Stimulated activated CD8-positive, alpha-beta memory T cell treated with anti-CD3 and anti-CD28 coated beads, Interleukin-7, amount 100 ng/mL, for 1 hour (primary cell): ENCODE measurements at regions not wholly inside any gene's neighbourhood (a gene's known extent, or its start where the extent isn't known, plus 50 kb on each side); places are given as distances from the start of the nearest gene placed in this dataset.
"Not testable (repeated sequence)": the region's sequence is repeated elsewhere in the genome, so short reads cannot be mapped to it uniquely, and the experiment has no call there.

Experiments used
- DNase-seq, 2 donors: peaks; one replicate each; pipeline ENCODE4 v3.0.0-alpha.2; 2020; ENCODE audit warnings: low read depth in 2 of 2

DNA sequence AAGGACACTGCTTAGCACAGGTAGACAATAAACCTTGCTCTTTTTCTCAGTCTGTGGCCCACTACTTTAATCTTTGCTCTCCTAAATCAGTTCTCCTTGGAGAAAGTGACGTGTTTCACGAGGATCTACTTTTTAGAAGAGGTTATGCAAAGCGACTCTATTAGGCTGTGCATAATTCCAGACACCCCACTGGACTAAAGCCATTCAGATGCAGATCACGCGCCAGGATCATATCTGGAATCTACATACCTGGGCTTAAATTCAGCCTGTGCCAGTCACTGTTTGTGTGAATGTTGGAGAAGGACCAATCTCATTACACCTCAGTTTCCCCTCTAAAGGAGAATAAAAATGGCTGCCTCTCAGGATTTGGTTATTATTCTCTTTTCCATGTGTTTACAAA is 413.0 kb upstream of the MYT1L start:
- DNase-seq, result no peak

DNA sequence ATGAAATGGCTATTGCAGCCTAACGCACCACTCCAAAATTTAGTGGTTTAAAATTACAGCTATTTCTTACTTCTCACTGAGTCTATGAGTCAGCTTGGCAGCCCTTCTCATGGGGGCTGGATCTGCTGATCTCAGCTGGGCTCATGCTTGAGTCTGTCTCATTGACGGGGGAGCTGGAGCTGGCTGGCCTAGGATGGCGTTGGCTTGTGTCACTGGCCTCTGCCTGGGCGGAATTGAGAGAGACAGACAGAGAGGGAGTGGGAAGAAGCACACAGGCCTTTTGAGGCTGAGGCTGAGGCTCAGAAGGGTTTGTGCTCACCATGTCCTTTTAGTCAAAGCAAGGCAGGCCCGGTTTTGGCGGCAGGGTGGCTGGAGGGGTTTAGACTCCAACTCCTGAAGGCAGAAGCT is 412.1 kb upstream of the MYT1L start:
- no peak for DNase-seq

DNA sequence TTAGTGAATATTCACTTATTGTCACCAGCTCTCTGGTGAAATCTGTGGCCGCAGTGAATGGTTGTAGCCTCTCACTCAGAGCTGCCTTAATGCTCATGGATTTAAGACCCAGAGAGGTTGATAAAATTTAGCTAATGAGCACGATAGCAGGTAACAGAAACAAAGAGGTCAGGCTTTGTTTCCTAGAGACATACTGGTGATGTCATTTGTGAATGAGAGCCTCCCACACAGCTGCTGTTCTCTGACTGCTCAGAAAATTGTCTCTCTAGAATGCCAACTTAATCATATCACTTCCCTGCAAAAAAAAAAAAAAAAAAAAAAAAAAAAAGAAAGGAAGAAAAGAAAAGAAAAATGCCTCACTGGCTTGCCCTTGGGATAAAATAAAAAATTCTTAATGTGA is 411.7 kb upstream of the MYT1L start:
- no peak for DNase-seq

DNA sequence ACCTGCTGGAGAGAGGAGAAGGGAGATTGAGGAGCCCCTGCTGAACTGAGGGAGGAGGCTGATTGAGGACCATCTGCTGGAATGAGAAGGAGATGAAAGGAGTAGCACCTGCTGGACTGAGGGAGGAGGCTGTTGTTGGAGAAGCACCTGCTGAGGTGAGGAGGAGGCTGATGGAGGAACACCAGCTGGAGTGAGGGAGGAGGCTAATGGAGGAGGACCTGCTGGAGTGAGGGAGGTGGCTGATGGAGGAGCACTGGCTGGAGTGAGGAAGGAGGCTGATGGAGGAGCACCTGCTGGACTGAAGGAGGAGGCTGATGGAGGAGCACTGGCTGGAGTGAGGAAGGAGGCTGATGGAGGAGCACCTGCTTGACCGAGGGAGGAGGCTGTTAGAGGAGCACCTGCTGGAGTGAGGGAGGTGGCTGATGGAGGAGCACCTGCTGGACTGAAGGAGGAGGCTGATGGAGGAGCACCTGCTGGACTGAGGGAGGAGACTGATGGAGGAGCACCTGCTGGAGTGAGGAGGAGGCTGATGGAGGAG is 409.2 kb upstream of the MYT1L start:
- DNase-seq, result no peak

DNA sequence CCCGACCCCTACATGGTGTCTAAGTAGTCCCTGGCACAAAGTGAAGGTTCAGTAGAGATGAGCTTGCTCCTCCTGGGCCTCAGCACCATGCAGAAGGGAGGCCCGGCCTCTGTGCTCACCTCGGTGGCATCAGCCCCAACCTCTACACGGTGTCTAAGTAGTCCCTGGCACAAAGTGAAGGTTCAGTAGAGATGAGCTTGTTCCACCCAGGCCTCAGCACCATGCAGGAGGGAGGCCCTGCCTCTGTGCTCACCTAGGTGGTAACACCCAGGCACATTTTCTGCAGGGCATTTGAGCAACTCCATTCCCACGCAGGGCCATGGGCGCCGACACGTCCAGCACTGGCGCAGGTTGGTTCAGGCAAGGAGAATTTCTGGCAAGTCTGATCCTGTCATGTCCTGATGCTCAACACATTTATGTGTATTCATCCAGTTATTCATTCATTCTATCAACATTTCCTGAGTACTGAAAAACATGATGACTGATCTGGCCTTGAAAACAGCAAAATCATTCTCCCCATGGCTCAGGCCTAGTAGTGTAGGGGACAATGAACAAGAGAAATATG is 408.2 kb upstream of the MYT1L start:
- no peak for DNase-seq

DNA sequence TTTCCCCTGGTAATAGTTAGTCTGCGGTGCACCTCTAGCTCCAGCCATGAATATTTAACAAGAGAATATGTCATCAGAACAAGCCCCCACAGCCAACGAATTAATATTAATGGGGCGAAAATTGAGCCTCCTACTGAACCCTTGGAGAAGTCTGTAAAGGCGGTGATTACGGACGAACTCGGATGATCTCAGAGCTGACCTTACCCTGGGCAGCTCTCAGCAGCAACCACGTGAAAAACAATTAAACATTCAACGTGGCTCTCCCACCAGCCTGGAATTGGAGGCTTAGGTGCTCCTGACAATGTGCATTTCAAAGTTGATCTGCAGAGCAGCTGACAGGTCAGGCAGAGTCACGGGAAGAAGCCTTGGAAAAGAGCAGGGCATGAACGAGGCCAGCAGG is 407.6 kb upstream of the MYT1L start:
- no peak for DNase-seq

DNA sequence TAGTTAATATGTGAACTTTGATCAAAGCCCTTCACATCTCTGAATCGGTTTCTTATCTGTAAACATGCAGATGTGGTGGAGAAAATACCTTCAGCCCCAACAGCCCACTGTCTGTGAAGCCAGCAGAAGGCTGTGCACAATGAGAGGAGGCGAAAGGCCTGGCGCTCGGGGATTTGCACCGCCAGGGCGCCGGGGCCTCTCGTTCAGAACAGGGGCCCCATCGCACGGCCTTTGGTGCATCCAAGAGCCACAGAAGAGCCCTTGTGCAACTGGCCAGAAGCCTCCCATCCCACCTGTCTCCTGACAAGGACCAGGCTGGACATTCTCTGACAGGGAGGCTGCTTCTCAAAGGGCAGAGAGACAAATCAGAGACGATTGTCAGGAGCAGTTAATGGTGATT is 407.2 kb upstream of the MYT1L start:
- DNase-seq, result no peak

DNA sequence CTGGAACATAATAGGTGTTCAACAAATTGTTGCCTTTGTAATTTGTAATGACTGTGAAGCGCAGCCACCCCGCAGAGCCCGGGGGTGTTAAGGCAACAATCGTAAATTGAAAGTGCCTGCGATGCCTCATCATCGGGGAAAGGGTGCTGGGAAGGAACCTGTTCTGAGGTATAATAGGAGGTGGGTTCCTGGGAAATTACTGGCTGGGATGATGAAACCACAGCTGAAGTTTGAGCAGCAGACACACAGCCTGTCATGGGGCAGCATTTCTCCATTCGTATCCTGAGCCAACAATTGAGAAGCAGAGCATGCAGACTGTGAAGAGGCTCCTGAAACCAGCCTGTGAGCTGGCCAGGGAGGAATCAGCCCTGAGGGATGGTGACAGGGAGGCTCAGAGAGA is 404.0 kb upstream of the MYT1L start:
- no peak for DNase-seq

DNA sequence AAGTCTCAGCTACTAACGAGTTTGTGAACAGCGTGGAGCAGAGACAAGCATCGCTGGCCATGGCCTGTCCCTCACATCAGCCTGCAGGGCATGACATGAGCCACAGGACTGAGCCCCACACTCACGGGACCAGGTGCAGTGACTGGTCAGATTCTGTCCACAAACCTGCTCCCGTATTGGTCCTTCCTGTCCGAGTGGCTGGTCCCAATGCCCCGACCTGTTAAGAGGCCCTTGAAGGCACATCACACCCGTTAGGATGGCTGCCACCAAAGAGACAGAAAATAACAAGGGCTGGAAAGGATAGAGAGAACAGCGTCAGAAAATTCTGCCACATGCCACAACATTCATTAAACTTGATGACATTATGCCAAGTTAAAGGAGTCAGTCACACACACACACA is 403.2 kb upstream of the MYT1L start:
- no peak for DNase-seq

DNA sequence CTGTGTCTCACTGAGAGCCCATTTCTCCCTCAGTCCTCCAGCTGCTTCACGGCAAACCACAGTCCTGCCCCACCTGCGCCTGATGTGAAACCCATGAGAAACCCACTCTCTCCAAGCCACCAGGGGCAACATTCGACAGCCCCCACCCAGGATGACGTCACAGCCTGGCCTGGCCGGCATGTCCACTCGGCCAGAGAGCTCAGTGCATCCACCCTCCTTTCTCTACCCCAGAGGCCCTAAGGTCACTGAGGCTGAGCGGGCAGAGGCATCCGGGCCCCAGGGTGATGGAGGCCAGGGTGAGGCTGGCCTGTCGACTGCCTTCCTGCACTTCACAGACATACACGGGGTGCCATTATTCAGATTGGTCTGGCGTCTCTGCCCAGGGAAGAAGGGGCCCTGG is 402.7 kb upstream of the MYT1L start:
- DNase-seq, result no peak

DNA sequence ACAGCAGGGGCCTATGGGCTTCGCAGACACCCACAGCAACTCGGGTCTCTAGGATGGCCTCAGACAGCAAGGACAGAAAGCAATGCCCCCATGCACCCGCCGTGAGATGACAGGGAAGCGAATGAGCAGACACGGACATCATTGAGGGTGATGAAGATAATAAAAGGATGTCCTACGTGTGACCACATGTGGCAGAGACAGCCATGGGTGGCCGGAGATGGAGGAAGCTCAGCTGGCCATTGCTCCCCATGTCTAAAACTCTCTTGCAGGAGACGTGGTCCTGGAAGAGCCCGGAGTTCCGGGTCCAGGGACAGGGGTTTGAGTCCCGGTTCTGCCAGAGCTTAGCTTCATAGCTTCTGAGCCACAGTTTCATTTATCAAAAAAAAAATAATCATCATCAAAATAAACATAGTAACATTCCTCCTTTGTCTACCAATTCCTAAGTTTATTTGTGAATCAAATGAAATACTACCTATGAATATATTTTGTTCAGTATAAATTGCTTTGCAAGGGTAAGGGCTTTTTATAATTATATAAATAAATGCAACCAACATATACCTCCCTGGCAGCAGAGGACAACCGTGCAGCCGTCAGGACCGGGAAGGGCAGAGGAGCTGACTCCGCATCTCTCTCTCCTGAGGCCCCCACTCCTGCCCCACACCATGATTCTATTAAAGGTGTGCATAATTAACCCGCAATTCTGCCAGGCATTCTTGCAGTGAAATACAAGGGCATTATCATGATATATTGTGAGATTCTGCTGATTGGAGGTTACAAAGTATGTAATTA is 401.4 kb upstream of the MYT1L start:
- no peak for DNase-seq

DNA sequence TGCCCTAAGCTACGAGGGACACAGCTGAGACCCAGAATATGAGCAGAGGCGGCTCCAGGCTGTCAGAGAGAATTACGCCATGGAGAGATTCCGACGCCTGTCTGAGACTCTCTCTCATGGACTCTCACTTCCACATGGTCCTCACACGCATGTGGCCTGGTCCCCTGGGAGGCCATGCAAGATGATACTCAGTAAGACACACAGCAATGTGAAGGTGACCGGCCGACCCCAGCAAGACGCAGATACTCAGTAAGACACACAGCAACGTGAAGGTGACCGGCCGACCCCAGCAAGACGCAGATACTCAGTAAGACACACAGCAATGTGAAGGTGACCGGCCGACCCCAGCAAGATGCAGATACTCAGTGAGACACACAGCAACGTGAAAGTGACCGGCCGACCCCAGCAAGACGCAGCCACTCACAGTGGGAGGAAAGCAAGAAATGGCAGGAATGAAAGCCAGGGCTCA is 400.8 kb upstream of the MYT1L start:
- no peak for DNase-seq

DNA sequence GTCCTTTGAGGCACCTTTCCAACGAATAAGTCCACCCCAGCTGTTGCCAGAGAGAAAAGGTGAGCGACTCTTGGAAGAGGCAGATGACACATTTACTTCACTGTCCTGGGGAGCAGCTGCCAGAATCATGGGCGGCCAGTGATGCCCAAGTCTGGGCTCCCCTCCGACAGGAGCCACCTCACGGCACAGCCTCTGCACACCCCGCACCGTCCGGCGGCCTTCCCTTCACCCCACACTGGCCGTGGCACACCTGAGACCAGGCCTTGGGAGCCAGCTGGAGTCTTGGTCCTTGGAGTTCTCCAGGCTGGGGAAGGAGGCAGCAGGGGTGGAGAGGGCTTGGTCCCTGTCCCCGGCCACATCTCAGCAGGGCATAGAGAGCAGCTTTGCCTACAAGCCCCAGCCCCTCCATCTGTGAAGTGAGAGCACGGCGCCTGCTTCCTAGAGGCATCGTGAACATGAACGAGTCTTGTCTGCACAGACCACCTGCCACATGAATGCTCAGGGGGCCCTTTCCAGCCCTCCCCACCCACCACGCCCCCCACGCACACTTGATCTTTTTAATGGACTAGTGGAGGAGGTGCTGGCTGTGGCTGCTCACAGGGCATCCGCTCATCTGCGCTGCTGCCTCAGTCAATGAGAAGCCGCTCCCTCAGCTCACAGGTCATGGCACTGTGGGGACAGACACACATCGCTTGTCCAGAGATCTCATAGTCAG is 400.2 kb upstream of the MYT1L start:
- DNase-seq, result no peak

DNA sequence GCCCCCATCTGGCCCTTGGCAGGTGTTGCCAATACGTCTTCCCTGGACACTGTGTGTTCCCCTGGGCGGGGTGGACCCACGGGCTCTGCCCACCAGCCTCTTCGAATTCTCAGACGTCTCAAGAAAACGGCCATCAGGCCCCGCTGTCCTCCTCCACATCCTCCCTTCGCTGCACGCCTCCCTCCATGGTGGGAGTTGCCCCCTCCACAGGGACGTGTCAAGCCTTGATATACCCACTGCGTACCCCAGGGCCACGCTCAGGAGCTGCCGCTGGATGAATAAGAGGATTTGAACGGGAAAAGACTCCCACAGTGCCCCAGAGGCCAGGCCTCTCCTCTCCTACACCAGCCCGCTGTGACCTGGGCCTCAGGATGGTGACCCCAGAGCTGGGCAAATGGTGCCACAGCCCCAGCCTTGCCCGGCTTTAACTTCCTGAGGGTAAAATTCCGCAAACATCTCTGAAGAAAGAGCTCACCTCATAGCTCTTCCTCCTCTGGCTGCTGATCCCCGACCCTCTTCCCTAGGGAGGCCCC is 399.3 kb upstream of the MYT1L start:
- no peak for DNase-seq

DNA sequence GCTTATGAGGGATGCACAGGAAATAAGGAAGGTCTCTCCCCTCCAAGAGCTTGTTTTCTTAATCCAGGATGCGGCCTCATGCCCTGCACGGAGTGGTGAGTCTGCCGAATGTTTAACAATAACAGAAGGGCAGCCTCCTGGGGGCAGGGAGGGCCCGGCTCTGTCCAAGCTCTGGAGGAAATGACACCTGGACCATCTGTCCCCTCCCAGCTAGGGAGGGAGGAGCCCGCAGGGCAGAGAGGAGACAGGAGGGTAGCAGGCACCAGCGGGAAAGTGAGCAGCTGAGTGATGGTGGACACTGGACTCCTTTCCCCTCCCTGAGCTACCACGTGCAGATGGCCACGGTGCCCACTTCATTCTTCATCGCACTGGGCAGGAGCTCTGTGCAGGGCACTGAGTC is 398.2 kb upstream of the MYT1L start:
- no peak for DNase-seq

DNA sequence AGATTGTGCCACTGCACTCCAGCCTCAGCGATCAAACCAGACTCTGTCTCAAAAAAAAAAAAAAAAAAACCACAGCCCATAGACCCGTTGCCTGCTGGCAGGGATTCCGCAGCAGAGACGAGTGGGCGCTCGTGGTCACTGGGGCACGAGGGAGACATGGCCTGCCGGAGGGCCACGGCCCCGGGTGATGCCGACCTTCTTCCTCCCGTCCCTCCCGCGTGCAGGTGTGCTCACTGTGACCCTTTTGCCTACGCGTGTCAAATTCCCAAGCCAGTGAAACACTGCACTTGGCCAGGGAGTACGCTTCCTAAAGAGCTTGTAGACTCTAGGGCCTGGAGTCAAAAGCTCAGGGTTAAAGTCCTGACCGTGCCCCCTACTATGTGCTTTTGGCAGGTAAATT is 397.6 kb upstream of the MYT1L start:
- DNase-seq, result no peak

DNA sequence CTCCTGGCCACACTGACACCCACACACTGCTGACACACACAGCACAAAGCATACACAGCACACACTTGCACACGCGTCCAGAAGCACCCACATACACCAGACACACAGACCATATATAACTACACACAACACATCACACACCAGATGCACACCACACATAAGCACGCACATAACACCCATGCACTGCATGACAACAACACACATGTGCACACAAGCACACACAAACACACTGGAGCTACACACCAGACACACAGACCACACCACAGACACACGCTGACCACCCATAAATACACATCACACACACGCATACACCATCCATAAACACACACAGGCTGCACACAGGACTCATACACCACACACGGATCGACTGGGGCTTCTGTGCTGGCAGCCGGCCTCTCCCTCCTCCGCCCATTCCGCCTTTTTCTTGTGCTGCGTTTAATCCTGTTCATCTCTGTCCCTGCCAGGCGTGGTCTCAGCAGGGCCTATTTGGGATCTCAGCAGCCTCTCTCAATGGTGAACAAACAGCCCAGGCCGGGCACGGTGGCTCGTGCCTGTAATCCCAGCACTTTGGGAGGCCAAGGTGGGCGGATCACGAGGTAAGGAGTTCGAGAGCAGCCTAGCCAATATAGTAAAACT is 396.9 kb upstream of the MYT1L start:
- DNase-seq, result no peak

DNA sequence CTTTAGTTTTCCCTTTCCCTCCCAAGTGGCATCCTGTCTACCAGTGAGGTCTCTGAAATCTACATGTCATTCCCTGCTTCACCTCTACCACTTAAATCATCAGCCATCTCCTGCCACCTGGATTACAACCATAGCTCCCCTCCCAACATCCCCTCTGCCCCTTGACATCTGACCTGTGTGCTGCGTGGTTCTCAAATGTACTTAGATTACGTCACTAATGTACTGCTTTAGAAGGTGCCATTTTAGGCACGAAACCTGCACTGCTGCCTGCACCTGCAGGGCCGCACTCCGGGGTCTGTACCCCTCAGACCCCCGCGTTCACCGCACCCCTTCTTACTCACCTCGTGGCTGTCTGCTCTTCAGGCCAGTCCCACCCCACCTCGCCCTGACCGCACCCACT is 395.1 kb upstream of the MYT1L start:
- no peak for DNase-seq

DNA sequence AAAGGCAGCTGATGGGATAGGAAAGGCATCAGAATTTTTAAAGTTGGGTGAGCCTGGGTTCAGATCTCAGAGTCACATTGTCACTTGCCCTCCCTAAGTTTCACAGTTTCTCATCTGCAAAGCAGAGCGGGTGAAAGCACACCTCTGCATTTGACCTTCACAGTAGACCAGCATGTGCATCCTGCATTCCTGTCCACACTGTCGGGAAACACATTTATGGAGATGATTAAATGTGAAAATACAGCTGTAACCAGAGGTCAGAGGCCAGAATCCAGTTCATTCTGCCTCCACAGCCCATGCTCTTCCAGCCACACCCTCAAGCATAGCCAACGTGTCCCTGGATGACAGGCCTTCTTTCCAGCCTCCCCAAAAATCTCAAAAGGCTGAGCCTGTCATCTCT is 392.0 kb upstream of the MYT1L start:
- DNase-seq, result no peak

DNA sequence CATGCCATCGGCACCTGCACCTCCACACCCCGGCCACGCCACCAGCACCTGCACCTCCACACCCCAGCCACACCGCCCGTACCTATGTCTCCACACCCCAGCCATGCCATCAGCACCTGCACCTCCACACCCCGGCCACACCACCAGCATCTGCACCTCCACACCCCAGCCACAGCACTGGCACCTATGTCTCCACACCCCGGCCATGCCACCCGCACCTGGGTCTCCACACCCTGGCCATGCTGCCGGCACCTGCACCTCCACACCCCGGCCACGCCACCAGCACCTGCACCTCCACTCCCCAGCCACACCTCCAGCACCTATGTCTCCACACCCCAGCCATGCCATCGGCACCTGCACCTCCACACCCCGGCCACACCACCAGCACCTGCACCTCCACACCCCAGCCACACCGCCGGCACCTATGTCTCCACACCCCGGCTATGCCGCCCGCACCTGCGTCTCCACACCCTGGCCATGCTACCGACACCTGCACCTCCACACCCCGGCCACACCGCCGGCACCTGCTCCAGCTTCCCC is 390.3 kb upstream of the MYT1L start:
- no peak for DNase-seq

DNA sequence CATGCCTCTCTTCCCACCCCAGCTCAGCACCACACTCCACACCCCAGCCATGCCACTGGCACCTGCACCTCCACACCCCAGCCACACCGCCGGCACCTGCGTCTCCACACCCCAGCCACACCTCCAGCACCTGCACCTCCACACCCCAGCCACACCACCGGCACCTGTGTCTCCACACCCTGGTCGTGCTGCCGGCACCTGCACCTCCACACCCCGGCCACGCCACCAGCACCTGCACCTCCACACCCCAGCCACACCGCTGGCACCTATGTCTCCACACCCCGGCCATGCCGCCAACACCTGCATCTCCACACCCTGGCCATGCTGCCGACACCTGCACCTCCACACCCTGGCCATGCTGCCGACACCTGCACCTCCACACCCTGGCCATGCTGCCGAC is 389.7 kb upstream of the MYT1L start:
- not testable (repeated sequence) for DNase-seq

DNA sequence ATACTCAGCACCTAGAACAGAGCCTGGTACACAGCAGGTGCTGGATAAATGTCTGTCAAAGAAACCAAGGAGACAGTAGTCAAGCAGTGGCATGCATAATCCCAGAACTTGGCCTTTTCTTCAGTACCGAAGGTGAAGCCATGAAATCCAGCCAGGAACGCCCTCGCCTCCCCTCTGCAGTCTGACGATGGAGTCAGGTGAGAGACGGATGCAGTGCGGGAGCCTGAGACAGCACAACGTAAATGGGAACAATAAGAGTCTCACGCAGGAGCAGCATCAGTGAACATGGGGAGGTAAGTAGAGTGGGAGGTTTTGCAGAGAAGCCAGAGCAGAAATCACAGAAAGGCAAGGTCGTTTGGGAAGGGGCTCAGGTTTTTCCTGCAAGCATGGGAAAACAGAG is 389.3 kb upstream of the MYT1L start:
- DNase-seq, result no peak
